MM.1S (cell line): ENCODE measurements at regions not wholly inside any gene's neighbourhood (a gene's known extent, or its start where the extent isn't known, plus 50 kb on each side); places are given as distances from the start of the nearest gene placed in this dataset.

ENCODE experiments used
- DNase-seq: peaks from one replicate; pipeline ENCODE4 v3.0.0-alpha.2; 2015
- H2AFZ ChIP-seq: fragments of 300-600 bp; sonication (generic); 2 replicates; pipeline ENCODE4 v1.6.0; 2016; ENCODE audit warnings: antibody characterized with exemption, low read length
- H3F3A ChIP-seq: fragments of 300-600 bp; sonication (generic); 2 replicates; pipeline ENCODE4 v1.6.1; 2016; ENCODE audit warnings: mild to moderate bottlenecking, antibody characterized with exemption, low read length, moderate library complexity, mixed read lengths; ENCODE audit not compliant: insufficient read depth
- H3K27ac ChIP-seq: fragments of 300-600 bp; sonication (generic); 2 replicates; pipeline ENCODE4 v1.5.1; 2016; ENCODE audit warnings: mild to moderate bottlenecking, low read length
- H3K27me3 ChIP-seq: fragments of 300-600 bp; sonication (generic); replicated peaks from 2 replicates; pipeline ENCODE4 v1.6.0; 2016; ENCODE audit warnings: low read length; ENCODE audit not compliant: insufficient read depth
- H3K36me3 ChIP-seq: fragments of 300-600 bp; sonication (generic); replicated peaks from 2 replicates; pipeline ENCODE4 v1.6.1; 2016; ENCODE audit warnings: mild to moderate bottlenecking, low read length, mixed read lengths; ENCODE audit not compliant: insufficient read depth
- H3K4me1 ChIP-seq: fragments of 300-600 bp; sonication (generic); 2 replicates; pipeline ENCODE4 v1.6.1; 2016; ENCODE audit warnings: low read length, mixed read lengths
- H3K4me2 ChIP-seq: fragments of 300-600 bp; sonication (generic); 2 replicates; pipeline ENCODE4 v1.6.0; 2016; ENCODE audit warnings: low read depth, low read length
- H3K4me3 ChIP-seq: fragments of 300-600 bp; sonication (generic); 2 replicates; pipeline ENCODE4 v1.5.1; 2016; ENCODE audit warnings: low read length, mixed read lengths
- H3K79me2 ChIP-seq: fragments of 300-600 bp; sonication (generic); 2 replicates; pipeline ENCODE4 v1.6.1; 2016; ENCODE audit warnings: mixed run types, low read length, mixed read lengths
- H3K9ac ChIP-seq: fragments of 300-600 bp; sonication (generic); 2 replicates; pipeline ENCODE4 v1.6.1; 2016; ENCODE audit warnings: low read length, mixed read lengths
- H3K9me2 ChIP-seq: fragments of 300-600 bp; sonication (generic); replicated peaks from 2 replicates; pipeline ENCODE4 v1.6.1; 2016; ENCODE audit warnings: mild to moderate bottlenecking, low read length, mixed read lengths; ENCODE audit not compliant: insufficient read depth
- H3K9me3 ChIP-seq: fragments of 300-600 bp; sonication (generic); replicated peaks from 2 replicates; pipeline ENCODE4 v1.6.1; 2016; ENCODE audit warnings: mild to moderate bottlenecking, low read length, mixed read lengths; ENCODE audit not compliant: insufficient read depth
- H4K20me1 ChIP-seq: fragments of 300-600 bp; sonication (generic); 2 replicates; pipeline ENCODE4 v1.6.1; 2016; ENCODE audit warnings: mild to moderate bottlenecking, low read length, moderate library complexity, mixed read lengths; ENCODE audit not compliant: insufficient read depth
- EZH2 ChIP-seq: fragments of 300-600 bp; sonication (generic); optimal IDR thresholded peaks from 2 replicates; pipeline ENCODE3; 2017; ENCODE audit warnings: low read depth, mild to moderate bottlenecking, antibody characterized with exemption, low read length, mixed read lengths
- EZH2phosphoT487 ChIP-seq: fragments of 300-600 bp; sonication (generic); IDR thresholded peaks from 2 replicates; pipeline ENCODE4 v1.6.1; 2018; ENCODE audit warnings: antibody characterized with exemption, low read length
- TF ChIP-seq, protein P1 (sequence below): fragments of 300-600 bp; sonication (generic); IDR thresholded peaks from 2 replicates; pipeline ENCODE4 v1.5.1; 2016; ENCODE audit warnings: antibody characterized with exemption, low read length, mixed read lengths

GRCh38 chr1:58836408-58836807, 52.6 kb upstream of the JUN start:
- Histone ChIP-seq H3K4me1 (no peaks in the 10 kb centered on the region), H3K27me3 (no peaks in the 10 kb centered on the region), H3K9me2 (no peaks in the 10 kb centered on the region), H3K36me3 (no peaks in the 10 kb centered on the region), H3K9me3 (no peaks in the 10 kb centered on the region), H2AFZ (no peak overlapping the region), H3K4me2 (no peak overlapping the region), H3K4me3 (no peak overlapping the region), H3F3A (no peaks in the 10 kb centered on the region), H3K27ac (no peak overlapping the region), H3K9ac (no peak overlapping the region), H4K20me1 (no peaks in the 10 kb centered on the region), H3K79me2 (no peaks in the 10 kb centered on the region)
- DNase-seq = no peak
- TF ChIP-seq EZH2 (no peak), EZH2phosphoT487 (no peak)
- TF ChIP-seq, protein P1, sequence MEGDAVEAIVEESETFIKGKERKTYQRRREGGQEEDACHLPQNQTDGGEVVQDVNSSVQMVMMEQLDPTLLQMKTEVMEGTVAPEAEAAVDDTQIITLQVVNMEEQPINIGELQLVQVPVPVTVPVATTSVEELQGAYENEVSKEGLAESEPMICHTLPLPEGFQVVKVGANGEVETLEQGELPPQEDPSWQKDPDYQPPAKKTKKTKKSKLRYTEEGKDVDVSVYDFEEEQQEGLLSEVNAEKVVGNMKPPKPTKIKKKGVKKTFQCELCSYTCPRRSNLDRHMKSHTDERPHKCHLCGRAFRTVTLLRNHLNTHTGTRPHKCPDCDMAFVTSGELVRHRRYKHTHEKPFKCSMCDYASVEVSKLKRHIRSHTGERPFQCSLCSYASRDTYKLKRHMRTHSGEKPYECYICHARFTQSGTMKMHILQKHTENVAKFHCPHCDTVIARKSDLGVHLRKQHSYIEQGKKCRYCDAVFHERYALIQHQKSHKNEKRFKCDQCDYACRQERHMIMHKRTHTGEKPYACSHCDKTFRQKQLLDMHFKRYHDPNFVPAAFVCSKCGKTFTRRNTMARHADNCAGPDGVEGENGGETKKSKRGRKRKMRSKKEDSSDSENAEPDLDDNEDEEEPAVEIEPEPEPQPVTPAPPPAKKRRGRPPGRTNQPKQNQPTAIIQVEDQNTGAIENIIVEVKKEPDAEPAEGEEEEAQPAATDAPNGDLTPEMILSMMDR = no peak

DNA sequence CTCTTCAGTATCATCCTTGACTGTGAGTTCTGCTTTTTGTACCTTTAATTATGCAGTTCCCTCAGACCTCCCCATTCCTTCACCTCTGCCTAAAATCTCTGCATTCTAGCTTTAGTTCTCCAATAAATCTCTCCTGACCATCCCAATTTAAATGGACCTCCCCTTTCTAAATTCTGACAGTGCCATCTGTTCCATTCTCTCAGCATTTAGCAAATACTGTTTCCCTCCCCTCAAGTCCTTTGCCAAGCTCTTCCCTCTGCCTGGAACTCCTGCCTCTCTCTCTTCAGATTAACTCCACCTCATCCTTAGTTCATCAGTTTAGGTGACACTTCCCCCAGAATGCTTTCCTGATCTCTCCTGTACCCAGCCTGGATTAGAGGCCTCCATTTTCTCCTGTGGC, 54.0 kb upstream of the JUN start:
- Histone ChIP-seq H3K27me3 (no peaks in the 10 kb centered on the region), H3K4me3 (no peak overlapping the region), H3K4me2 (no peak overlapping the region), H3K9me3 (no peaks in the 10 kb centered on the region), H3F3A (no peaks in the 10 kb centered on the region), H4K20me1 (no peaks in the 10 kb centered on the region), H3K9me2 (no peaks in the 10 kb centered on the region), H3K27ac (no peak overlapping the region), H2AFZ (no peak overlapping the region), H3K9ac (no peak overlapping the region), H3K36me3 (no peaks in the 10 kb centered on the region), H3K4me1 (no peaks in the 10 kb centered on the region), H3K79me2 (no peaks in the 10 kb centered on the region)
- TF ChIP-seq, protein P1 = no peak
- TF ChIP-seq EZH2phosphoT487 (no peak), EZH2 (no peak)
- DNase-seq = no peak

GRCh38 chr1:58839147-58839795, 55.4 kb upstream of the JUN start:
- TF ChIP-seq EZH2phosphoT487 (no peak), EZH2 (no peak)
- TF ChIP-seq, protein P1 = no peak
- H3K4me1 ChIP-seq = no peaks in the 10 kb centered on the region
- no peak overlapping the region for H3K4me3 ChIP-seq
- no peaks in the 10 kb centered on the region for H3K9me3 ChIP-seq
- no peaks in the 10 kb centered on the region for H3K36me3 ChIP-seq
- no peaks in the 10 kb centered on the region for H3K27me3 ChIP-seq
- H3F3A ChIP-seq = no peaks in the 10 kb centered on the region
- H3K79me2 ChIP-seq = no peaks in the 10 kb centered on the region
- H4K20me1 ChIP-seq = no peaks in the 10 kb centered on the region
- H3K27ac ChIP-seq = no peak overlapping the region
- no peak for DNase-seq
- no peak overlapping the region for H3K9ac ChIP-seq
- H2AFZ ChIP-seq = no peak overlapping the region
- H3K9me2 ChIP-seq = no peaks in the 10 kb centered on the region
- H3K4me2 ChIP-seq = no peak overlapping the region
